Uterus (tissue), 2 donors: ENCODE measurements at regions not wholly inside any gene's neighbourhood (a gene's known extent, or its start where the extent isn't known, plus 50 kb on each side); places are given as distances from the start of the nearest gene placed in this dataset.

Experiments
- CTCF ChIP-seq, 4 experiments: fragments of 200-600 bp in 2 of 4; fragments of 450-650 bp in 2 of 4; sonication (generic) in 2 of 4; IDR thresholded peaks; one replicate each; pipeline ENCODE4 v1.5.1; 2016 to 2019; ENCODE audit warnings: antibody characterized with exemption in 4 of 4, mild to moderate bottlenecking in 2 of 4, moderate library complexity in 1 of 4
- POLR2A ChIP-seq, 2 donors: fragments of 450-650 bp; IDR thresholded peaks; one replicate each; pipeline ENCODE4 v1.6.1; 2016; ENCODE audit warnings: antibody characterized with exemption in 2 of 2, mild to moderate bottlenecking in 1 of 2, moderate library complexity in 1 of 2

- no peak for TF ChIP-seq POLR2A (IDR thresholded peaks at IDR 0.05)
- TF ChIP-seq CTCF (IDR thresholded peaks at IDR 0.05), result no peak
Observed at GRCh38 chr7:16023503-16023902, 337.0 kb upstream of the MEOX2 start.
